Ramos (cell line): ENCODE measurements at regions not wholly inside any gene's neighbourhood (a gene's known extent, or its start where the extent isn't known, plus 50 kb on each side); places are given as distances from the start of the nearest gene placed in this dataset.

Experiments
- in situ Hi-C: fragments of 300-500 bp; cut with MboI; formaldehyde crosslinking; loops from one replicate; pipeline ENCODE4 v1.14.3; 2022; ENCODE audit warnings: low sequenced_read_pairs; ENCODE audit not compliant: unreplicated experiment

DNA sequence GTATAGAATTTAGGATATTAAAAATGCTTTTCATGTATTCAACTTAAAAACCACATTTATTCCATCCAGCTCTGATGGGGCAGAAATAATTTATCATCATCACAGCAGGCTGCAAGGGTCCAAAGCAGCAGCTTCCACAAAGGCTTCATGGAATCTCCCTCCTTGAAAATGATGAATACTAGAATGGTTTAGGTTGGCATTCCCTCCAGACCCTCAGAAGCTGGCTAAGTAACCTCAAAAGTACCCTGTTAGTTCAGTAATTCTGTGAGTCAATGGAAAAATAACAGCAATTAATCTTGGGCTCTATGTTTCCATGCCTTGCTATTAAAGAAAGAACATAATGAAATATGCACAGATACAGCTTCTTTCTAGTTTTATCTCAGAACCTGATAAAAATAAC lies 594.9 kb upstream of the DIPK2B start:
- in situ Hi-C loops: no loop called here

DNA sequence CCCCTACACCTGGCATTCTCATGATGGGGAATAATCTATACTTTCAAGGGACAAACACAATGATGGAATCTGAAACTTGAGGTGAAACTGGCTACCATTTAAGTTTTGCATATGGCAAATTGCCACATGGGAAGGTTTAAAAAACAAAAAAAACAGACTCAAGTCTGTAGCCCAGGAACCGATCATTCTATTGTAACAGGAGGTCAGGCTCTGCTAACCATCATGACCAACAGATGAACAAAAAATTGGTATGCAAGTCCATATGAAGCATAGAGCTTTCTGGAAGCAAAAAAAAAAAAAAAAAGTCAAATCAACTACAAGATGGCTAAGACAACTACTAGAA lies 594.3 kb upstream of the DIPK2B start:
- in situ Hi-C loops: no loop called here

DNA sequence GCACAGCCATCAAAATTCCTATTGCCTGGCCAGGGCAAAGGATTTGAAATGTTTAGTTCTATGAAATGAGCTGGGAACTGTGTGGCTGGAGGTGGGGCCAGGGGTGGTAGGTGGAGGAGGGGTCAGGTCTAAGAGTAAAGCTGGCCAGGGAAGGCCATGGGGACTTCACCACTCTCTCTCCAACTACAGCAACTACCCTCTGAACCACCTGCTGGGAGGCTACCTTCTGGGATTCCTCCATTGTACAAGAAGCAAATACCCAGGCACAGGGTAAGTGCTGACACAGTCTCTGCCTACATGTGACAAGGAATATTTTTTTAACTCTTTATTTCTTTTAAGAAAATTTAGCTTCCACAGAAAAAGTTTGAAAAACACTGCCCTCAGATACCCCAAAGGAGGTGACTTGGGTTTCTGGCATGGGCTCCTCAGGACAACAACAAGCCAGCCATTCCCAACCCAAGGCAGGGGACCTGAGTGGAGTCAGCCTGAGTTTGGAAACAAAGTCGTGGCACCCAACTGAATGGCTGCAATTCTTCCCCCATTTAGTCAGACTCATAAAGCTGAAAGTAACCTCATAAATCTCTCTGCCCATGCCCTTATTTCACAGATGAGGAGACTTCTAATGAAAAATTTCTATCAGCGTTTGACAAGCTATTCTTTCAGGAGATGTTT lies 593.8 kb upstream of the DIPK2B start:
- in situ Hi-C loops: no loop called here

DNA sequence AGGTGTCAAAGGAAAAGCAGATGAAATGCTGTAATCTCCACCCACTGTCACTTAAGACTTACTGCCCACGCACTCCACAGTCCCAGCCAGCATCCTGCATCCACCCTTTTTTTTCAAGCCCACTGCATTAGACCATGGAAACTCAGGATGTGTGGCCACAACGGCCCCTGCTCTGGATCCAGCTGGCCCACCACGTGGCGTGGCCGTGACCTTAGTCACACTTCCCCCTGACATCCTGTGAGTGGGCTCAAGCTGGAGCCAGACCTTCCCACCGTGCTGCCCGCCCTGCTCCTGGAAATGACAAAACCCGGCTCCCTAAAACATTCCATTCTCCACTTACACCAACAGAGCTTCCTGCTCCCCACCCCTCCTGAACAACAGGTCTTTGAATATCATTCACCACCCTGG lies 588.3 kb upstream of the DIPK2B start:
- in situ Hi-C loops: no loop called here

DNA sequence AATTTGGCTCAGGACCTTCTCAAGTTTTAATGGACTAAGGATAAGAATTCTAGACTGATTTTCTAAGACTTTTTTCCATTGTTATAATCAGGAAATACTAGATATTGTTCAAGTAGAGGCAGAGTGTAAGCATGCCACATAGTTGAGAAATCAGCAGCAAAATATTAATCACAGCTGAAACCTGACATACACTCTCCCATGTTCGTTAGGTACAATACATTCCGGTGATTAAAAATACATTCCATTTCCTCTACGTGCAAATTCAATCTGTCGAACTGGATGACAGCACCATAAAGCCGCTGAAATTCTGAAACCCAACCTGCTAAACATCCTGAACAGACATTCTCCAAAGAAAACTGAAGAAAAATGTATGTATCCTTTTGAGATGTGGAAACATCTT lies 587.6 kb upstream of the DIPK2B start:
- in situ Hi-C loops: no loop called here

DNA sequence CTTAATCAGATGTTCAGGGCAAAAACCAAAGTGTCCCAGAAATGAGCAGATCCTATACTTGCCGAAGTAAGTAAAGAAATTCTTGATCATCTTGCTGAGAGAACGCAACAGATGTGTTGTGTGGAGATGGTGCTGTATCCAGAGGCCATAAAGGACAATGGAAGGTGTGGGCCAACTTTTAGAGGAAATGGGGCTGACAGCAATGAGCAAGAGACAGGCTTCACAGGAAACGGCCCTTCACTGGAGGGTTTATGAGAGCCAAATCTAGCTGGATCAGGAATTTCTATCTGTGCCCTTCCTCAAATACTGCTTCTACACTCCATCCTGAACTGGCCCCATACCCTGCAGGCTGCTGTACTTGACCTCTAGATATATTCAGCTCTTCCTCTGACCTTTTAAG lies 583.9 kb upstream of the DIPK2B start:
- in situ Hi-C loops: no loop called here

DNA sequence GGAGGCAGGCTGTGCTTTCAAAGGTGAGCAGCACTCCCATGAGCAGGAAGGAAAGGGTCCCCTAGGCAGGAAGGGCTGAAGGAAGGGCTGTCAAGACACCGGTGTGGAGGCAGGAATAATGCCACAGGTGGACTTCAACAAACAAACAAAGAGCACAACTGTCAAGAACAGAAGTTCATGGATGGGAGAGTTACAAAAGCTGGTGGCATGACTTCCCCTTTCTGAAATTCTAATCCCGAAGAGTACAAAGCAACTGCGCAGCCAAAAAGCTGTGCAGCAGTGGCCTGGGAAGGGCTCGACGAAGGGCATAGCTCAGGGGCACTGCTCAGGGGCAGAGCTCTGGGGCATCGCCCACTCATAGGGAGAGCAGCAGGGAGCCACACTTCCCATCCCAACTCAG lies 582.3 kb upstream of the DIPK2B start:
- in situ Hi-C loops: no loop called here

DNA sequence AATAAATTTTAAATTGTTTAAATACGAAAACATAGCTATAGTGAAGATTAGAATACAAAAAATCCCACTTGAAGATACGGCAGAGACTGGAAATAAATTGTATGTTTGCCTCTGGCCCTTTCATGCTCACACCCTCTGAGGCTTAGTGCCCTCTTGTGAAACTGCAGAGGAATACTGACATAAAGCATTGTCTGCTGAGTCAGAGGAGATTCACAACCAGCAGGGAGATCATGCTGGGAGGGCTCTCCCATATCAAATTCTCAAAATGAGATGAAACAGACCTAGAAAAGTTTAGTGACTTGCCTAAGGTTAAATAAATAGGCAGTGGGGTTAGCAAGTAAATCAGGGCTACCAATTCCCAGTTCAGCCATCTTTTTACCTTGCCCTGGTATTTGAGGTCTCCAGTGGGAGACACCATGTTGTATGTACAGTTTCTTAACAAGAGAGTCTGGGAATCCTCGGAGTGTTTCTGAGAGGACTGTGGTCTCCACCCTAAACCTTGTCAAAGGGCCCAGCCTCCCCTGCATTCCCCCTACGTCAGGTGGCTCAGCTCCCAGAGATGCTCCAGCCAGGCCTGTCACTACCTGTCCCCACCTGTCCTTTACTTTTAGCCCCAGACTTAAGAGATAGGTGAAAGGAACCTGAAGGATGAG lies 581.4 kb upstream of the DIPK2B start:
- in situ Hi-C loops: no loop called here

DNA sequence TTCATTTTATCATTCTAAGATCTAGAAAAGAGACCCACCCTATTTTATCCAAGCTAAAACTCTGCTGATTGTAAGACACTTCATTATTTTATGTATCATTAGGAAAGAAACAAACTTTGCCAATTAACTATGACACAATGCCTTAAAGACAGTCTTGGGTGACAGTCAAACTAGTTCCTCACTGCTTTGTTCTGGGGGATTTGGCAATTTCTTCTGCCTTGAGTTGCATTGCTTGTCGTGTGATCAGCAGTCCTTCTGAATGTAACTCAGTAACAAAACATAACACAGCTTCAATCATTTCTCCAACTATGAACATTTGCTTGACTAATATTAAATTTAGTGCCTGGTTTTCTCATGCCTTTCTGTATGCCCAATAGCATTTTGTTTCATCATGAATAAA lies 577.9 kb upstream of the DIPK2B start:
- in situ Hi-C loops: no loop called here

DNA sequence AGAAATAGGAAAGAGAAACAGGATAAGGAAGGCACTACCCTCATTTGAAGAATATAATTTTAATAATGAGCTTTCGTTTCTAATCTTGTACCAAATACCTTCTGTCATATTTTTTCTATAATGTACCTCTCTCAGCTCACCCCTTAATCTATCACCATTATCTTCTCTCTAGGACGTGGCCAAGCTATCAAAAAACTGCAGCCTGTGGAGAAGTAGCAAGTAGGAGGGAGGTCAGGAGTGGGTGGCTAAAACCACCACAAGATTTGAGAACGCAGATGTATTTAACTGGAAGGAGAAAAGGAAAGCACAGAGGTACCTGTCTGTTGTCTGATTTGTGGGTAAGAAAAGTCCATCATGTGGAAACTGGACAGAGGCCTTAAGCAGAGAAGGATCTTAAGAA lies 576.7 kb upstream of the DIPK2B start:
- in situ Hi-C loops: no loop called here

DNA sequence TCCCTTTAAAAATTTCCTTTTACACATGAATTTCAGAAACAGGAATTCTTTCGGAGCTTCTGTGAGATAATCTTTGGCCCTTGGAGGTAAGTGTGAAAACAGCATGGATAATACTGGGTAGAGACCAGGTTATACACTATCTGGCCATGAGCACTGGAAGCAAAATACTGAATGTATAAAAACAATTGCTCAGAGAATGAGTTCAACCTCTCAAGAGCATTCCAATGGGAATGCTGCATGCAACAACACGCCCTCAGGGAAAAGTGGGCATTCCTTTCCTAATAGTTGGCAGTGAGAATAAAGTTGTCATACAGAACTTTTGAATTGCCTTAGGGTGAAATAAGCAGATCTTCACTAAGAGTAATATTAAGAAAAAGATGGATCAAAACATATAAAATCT lies 574.8 kb upstream of the DIPK2B start:
- in situ Hi-C loops: no loop called here

DNA sequence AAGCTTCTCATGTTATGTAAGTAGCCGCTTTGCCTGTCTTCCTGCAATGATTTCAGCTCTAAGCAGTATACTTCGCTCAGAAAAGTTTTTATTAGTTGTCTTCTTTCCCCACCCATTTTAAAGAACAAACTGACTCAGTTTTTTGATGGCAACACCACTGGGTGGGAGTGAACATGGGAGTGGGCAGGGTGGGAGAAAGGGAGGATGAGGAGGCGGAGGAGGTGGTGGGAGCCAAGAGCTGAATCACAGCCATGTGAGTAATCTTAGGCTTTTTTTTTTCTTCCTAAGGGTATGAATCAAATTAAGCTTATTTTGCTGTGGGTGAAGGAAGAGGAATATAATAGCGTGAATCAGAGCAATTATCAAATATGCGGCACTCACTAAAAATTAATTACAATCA lies 574.3 kb upstream of the DIPK2B start:
- in situ Hi-C loops: no loop called here

DNA sequence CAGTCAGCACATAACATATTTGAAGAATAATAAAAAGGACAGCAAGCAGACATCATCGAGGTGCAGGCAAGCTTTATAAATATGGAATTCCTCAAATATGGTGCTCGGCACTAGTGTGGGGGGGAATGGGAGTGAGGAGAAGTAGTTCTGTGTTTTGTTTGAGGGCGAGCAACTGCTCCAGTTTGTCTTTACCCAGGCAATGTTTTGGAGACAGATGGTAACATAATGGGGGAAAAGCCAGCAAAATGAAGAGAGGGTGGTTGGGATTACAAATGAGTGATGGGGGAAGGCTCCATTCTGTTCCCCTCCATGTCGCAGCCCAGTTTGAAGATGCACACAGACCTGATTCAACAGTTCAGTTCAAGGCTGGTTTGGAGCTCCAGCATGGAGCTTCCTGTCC lies 572.9 kb upstream of the DIPK2B start:
- in situ Hi-C loops: no loop called here

DNA sequence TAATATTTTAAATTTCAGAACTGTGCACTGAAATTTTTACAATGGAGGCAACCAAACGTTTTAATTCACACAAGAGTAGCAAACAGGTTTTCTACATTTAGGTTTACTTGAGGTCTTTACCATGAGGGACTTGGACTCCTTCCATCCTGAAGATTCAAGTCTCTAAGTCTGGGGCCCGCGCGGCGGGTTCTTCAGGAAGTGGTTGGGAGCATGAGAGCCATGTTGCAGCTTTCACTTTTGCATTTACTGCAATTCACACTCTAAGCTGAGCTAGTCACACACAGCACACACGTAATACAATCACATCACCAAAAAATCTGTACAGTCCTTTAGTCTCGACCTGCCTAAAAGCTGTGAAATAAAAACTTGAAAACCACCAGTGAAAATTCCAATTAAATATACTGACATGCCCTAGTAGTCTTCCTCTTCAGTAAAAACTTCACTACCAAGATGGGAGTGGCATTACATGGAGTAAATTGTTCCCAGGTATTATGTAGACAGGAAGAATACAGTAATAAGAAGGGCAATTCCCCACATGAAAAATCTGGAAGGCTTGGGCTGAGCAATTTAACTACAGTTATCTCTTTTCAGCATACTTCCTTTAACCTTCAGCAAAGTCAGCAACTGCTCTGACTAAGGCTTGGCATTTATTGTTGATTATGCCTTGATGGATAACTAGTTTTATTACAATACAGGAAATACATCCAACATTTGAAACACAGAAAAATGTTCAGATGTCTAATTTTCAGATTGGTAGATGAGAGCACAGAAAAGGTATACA lies 571.1 kb upstream of the DIPK2B start:
- in situ Hi-C loops: no loop called here

DNA sequence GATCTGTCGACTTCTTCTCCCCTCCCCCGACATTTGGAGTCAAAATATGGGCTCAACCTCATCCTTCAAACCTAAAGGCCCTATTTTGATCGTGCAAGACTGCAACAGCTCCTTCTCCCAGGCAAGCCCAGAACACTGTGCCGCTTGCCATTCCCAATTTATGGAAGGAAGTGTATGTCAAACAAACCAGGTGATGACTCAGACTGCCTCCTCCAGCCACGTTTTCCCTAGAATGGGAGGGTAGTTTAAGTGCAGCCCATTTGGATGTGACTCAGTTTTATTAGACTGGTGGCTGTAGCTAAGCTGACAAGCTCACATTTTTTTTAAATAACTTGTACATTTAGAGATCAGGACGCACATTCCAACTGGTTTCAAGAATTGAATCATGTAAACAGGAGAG lies 570.4 kb upstream of the DIPK2B start:
- in situ Hi-C loops: no loop called here

DNA sequence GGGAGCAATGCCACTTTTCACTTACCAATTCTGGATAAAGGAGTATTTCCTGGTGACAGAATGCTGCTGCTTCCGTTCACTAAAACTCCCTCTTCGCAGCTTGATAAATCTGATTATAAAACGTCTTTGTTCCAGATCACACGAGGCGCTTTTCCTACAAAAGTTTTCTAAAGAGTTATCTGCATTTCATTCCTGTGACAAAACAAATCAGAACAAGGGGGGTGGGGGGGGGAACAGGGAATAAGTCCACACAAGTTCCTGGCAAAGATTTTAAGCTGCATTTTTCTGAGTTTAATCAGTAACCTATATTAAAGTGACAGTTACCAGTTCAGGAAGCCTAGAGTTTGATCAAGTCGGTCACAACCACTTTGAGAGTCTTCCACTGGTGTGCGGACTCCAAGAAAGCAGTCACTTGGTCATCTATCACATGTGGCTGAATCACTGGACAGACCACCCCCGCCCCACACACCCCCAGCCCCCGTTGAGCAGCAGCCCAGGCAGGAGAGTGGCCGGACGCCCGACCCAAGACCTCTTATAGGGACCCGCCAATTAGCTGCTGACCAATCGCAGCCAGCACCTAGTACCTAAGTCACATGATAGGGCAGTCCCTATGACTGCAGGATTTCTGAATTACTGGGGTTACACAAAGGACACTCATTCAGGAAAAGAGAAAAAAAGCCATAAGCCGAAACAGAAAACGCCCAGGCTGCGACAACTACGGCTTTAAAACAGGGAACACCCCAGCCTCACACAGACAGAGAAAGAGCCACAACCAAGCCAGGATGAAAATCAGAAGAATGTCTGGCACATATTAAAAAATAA lies 569.3 kb upstream of the DIPK2B start:
- in situ Hi-C loops: no loop called here

DNA sequence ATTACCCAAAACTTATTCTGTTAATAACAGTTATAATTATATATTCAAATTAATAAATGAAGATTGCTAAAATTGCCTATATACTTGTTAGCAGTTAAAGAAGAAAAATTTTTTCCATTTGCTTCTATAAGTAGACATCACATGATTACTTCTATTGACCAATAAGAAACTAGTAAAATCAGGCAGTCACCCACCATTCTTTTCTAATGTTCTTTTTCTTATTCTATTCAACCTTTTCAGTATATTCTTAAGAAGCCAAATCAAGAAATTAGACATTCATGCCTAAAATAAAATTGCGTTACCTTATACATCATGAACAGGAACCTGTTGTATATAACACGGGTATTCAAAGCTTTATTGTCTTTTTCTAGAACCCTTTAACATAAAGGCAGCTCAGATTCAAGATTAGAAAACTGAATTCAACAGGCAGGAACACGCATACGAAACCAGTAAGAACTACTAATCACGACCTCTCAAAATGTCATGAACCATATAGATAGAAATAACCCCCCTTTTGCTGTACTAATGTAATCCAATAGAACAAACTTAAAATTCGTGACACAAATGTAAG lies 568.1 kb upstream of the DIPK2B start:
- in situ Hi-C loops: no loop called here

DNA sequence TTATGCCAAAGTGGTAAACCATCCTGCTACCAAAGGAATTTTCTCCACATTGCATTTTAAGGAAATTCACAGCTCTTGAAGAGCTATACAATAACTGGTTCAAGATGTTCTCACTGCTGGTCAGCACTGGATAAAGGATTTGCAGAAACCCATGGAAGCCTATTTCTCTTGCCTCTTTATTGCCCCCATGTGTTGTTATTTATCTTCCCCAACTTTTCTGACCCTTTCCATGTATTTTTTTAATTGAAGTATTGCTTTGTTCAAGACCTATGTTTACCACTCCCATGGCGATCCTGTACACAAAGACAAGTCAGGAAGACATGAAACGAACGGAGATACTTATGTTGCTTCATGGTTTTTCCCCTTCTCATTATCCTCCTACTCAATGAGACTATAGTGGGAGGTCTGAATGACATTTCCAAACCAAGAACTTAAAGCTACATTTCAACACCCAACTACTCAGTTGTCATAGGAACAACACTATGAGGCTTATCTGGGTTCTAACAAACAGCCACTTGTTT lies 566.4 kb upstream of the DIPK2B start:
- in situ Hi-C loops: no loop called here

DNA sequence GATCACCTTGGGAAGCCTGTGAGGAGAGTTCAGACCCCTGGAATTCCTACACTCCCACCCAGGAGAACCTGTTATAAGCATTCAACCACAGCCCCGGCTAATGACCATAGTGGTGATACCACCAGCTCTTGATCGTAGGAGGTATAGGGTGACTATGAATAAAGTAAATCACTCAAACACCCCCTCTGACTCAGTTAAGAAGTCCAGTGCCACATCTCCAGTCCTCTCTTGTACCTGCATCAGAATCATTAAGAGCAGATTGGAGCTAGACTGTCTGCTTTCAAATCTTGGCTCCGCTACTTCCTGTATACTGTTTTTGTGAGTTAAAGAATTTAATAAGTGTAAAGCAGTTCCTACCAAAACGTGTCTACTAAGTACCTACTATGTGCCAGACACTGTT lies 565.1 kb upstream of the DIPK2B start:
- in situ Hi-C loops: no loop called here

DNA sequence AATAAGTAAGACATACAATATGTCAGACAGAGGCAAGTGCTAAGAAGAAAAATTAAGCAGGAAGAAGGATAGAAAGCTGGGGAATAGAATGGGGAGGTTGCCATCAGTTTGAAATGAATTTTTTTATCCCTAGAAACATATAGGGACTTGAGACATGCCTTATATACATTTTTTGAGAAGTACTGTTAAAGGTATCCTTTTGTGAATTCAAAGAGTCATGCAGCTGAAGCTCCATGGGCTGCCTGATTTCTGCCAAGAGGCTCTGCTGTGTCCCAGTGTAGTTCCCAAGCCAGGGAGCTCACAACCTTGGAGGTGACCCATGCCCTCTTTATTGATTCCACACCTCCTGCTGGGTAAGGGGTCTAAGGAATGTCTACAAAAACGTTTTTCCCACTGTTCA lies 564.6 kb upstream of the DIPK2B start:
- in situ Hi-C loops: no loop called here
